MM.1S (cell line): ENCODE measurements at regions not wholly inside any gene's neighbourhood (a gene's known extent, or its start where the extent isn't known, plus 50 kb on each side); places are given as distances from the start of the nearest gene placed in this dataset.

ENCODE experiments used
- DNase-seq: peaks from one replicate; pipeline ENCODE4 v3.0.0-alpha.2; 2015
- H2AFZ ChIP-seq: fragments of 300-600 bp; sonication (generic); 2 replicates; pipeline ENCODE4 v1.6.0; 2016; ENCODE audit warnings: antibody characterized with exemption, low read length
- H3F3A ChIP-seq: fragments of 300-600 bp; sonication (generic); 2 replicates; pipeline ENCODE4 v1.6.1; 2016; ENCODE audit warnings: mild to moderate bottlenecking, antibody characterized with exemption, low read length, moderate library complexity, mixed read lengths; ENCODE audit not compliant: insufficient read depth
- H3K27ac ChIP-seq: fragments of 300-600 bp; sonication (generic); 2 replicates; pipeline ENCODE4 v1.5.1; 2016; ENCODE audit warnings: mild to moderate bottlenecking, low read length
- H3K27me3 ChIP-seq: fragments of 300-600 bp; sonication (generic); replicated peaks from 2 replicates; pipeline ENCODE4 v1.6.0; 2016; ENCODE audit warnings: low read length; ENCODE audit not compliant: insufficient read depth
- H3K36me3 ChIP-seq: fragments of 300-600 bp; sonication (generic); replicated peaks from 2 replicates; pipeline ENCODE4 v1.6.1; 2016; ENCODE audit warnings: mild to moderate bottlenecking, low read length, mixed read lengths; ENCODE audit not compliant: insufficient read depth
- H3K4me1 ChIP-seq: fragments of 300-600 bp; sonication (generic); 2 replicates; pipeline ENCODE4 v1.6.1; 2016; ENCODE audit warnings: low read length, mixed read lengths
- H3K4me2 ChIP-seq: fragments of 300-600 bp; sonication (generic); 2 replicates; pipeline ENCODE4 v1.6.0; 2016; ENCODE audit warnings: low read depth, low read length
- H3K4me3 ChIP-seq: fragments of 300-600 bp; sonication (generic); 2 replicates; pipeline ENCODE4 v1.5.1; 2016; ENCODE audit warnings: low read length, mixed read lengths
- H3K79me2 ChIP-seq: fragments of 300-600 bp; sonication (generic); 2 replicates; pipeline ENCODE4 v1.6.1; 2016; ENCODE audit warnings: mixed run types, low read length, mixed read lengths
- H3K9ac ChIP-seq: fragments of 300-600 bp; sonication (generic); 2 replicates; pipeline ENCODE4 v1.6.1; 2016; ENCODE audit warnings: low read length, mixed read lengths
- H3K9me2 ChIP-seq: fragments of 300-600 bp; sonication (generic); replicated peaks from 2 replicates; pipeline ENCODE4 v1.6.1; 2016; ENCODE audit warnings: mild to moderate bottlenecking, low read length, mixed read lengths; ENCODE audit not compliant: insufficient read depth
- H3K9me3 ChIP-seq: fragments of 300-600 bp; sonication (generic); replicated peaks from 2 replicates; pipeline ENCODE4 v1.6.1; 2016; ENCODE audit warnings: mild to moderate bottlenecking, low read length, mixed read lengths; ENCODE audit not compliant: insufficient read depth
- H4K20me1 ChIP-seq: fragments of 300-600 bp; sonication (generic); 2 replicates; pipeline ENCODE4 v1.6.1; 2016; ENCODE audit warnings: mild to moderate bottlenecking, low read length, moderate library complexity, mixed read lengths; ENCODE audit not compliant: insufficient read depth
- CTCF ChIP-seq: fragments of 300-600 bp; sonication (generic); IDR thresholded peaks from 2 replicates; pipeline ENCODE4 v1.5.1; 2016; ENCODE audit warnings: antibody characterized with exemption, low read length, mixed read lengths
- EZH2 ChIP-seq: fragments of 300-600 bp; sonication (generic); optimal IDR thresholded peaks from 2 replicates; pipeline ENCODE3; 2017; ENCODE audit warnings: low read depth, mild to moderate bottlenecking, antibody characterized with exemption, low read length, mixed read lengths
- EZH2phosphoT487 ChIP-seq: fragments of 300-600 bp; sonication (generic); IDR thresholded peaks from 2 replicates; pipeline ENCODE4 v1.6.1; 2018; ENCODE audit warnings: antibody characterized with exemption, low read length

- Histone ChIP-seq H3K9ac (no peak overlapping the region), H3F3A (no peaks in the 10 kb centered on the region), H4K20me1 (no peaks in the 10 kb centered on the region), H3K79me2 (no peaks in the 10 kb centered on the region), H3K9me3 (no peaks in the 10 kb centered on the region), H2AFZ (no peak overlapping the region), H3K4me3 (no peak overlapping the region), H3K36me3 (no peaks in the 10 kb centered on the region), H3K27me3 (no peaks in the 10 kb centered on the region), H3K9me2 (no peaks in the 10 kb centered on the region), H3K27ac (no peak overlapping the region), H3K4me2 (no peak overlapping the region), H3K4me1 (peaks cover 10% of the 10 kb centered on the region)
- TF ChIP-seq EZH2, result no peak
- no peak for DNase-seq
These were observed 185.1 kb upstream of the CCND2 start for GRCh38 chr12:4088451-4088850.

- TF ChIP-seq CTCF (no peak), EZH2 (no peak), EZH2phosphoT487 (no peak)
- peaks cover 10% of the 10 kb centered on the region for H3K4me1 ChIP-seq
These were observed 187.1 kb upstream of the CCND2 start for GRCh38 chr12:4086481-4086880.

GRCh38 chr12:4084573-4084972 is 189.0 kb upstream of the CCND2 start:
- no peaks in the 10 kb centered on the region for H3K9me3 ChIP-seq

More at GRCh38 chr12:4086481-4086880, 187.1 kb upstream of the CCND2 start:
- Histone ChIP-seq H3K36me3 (no peaks in the 10 kb centered on the region), H3K27me3 (no peaks in the 10 kb centered on the region), H3K9me3 (no peaks in the 10 kb centered on the region), H3K9ac (no peak overlapping the region), H3K9me2 (no peaks in the 10 kb centered on the region), H3K4me3 (no peak overlapping the region), H3K4me2 (no peak overlapping the region), H3F3A (no peaks in the 10 kb centered on the region), H3K27ac (no peak overlapping the region), H3K79me2 (no peaks in the 10 kb centered on the region), H2AFZ (0 out of 2 replicates have a peak overlapping the region, but pooled peaks have one; percentile 26), H4K20me1 (no peaks in the 10 kb centered on the region)
- no peak for DNase-seq

GRCh38 chr12:4082809-4083403 is 190.7 kb upstream of the CCND2 start:
- no peak for DNase-seq
- no peaks in the 10 kb centered on the region for H3F3A ChIP-seq

More at GRCh38 chr12:4084573-4084972, 189.0 kb upstream of the CCND2 start:
- H3K27me3 ChIP-seq, result no peaks in the 10 kb centered on the region
- H3K27ac ChIP-seq, result no peak overlapping the region
- H3K9ac ChIP-seq, result no peak overlapping the region
- H2AFZ ChIP-seq, result no peak overlapping the region
- H3K4me3 ChIP-seq, result no peak overlapping the region
- H3F3A ChIP-seq, result no peaks in the 10 kb centered on the region
- no peak for DNase-seq
- H3K79me2 ChIP-seq, result no peaks in the 10 kb centered on the region
- H3K4me1 ChIP-seq, result peaks cover 10% of the 10 kb centered on the region
- no peak for TF ChIP-seq EZH2
- no peaks in the 10 kb centered on the region for H4K20me1 ChIP-seq
- no peaks in the 10 kb centered on the region for H3K36me3 ChIP-seq
- no peak overlapping the region for H3K4me2 ChIP-seq
- no peaks in the 10 kb centered on the region for H3K9me2 ChIP-seq

More at GRCh38 chr12:4082809-4083403, 190.7 kb upstream of the CCND2 start:
- Histone ChIP-seq H3K9me2 (no peaks in the 10 kb centered on the region), H3K9me3 (no peaks in the 10 kb centered on the region), H3K27me3 (no peaks in the 10 kb centered on the region), H4K20me1 (no peaks in the 10 kb centered on the region), H3K79me2 (no peaks in the 10 kb centered on the region), H2AFZ (no peak overlapping the region), H3K27ac (no peak overlapping the region), H3K4me2 (no peak overlapping the region), H3K36me3 (no peaks in the 10 kb centered on the region), H3K9ac (no peak overlapping the region), H3K4me3 (no peak overlapping the region), H3K4me1 (peaks cover 10% of the 10 kb centered on the region)
- TF ChIP-seq EZH2phosphoT487, result no peak
- no peak for TF ChIP-seq EZH2
- no peak for TF ChIP-seq CTCF
